H1 (cell line): ENCODE measurements at regions not wholly inside any gene's neighbourhood (a gene's known extent, or its start where the extent isn't known, plus 50 kb on each side); places are given as distances from the start of the nearest gene placed in this dataset.

Experiments used
- CTCF ChIA-PET: fragments of 300-600 bp; sonication (Branson Sonifier 250); formaldehyde crosslinking; loops from one replicate; lab custom pipeline; 2021; ENCODE audit not compliant: partially characterized antibody; lab: Charles Lee
- POLR2A ChIA-PET: fragments of 300-600 bp; sonication (Branson Sonifier 250); formaldehyde crosslinking; loops from one replicate; lab custom pipeline; 2021; ENCODE audit warnings: inconsistent platforms; ENCODE audit not compliant: partially characterized antibody; lab: Charles Lee
- DNase-seq, 2 experiments: peaks; one replicate each; pipeline versions ENCODE4 v3.0.0 to v3.0.0-alpha.2; 2010 to 2022; ENCODE audit warnings: low spot score in 2 of 2, low read depth in 1 of 2, mixed read lengths in 1 of 2
- FAIRE-seq: peaks from 2 replicates; lab custom pipeline; 2011; peaks lifted over from hg19 to GRCh38; lab: Jason Lieb, UNC
- H2AFZ ChIP-seq: 2 replicates; pipeline ENCODE4 v1.8.1; 2012; ENCODE audit warnings: low read length, inconsistent platforms
- H2AK5ac ChIP-seq: 2 replicates; pipeline ENCODE4 v1.6.1; 2013; ENCODE audit warnings: low read depth, low read length
- H2BK120ac ChIP-seq: replicated peaks from 2 replicates; pipeline ENCODE3; 2013; ENCODE audit warnings: low read depth, low read length, inconsistent platforms
- H2BK12ac ChIP-seq: 2 replicates; pipeline ENCODE4 v1.6.1; 2013; ENCODE audit warnings: low read depth, low read length
- H2BK15ac ChIP-seq: 2 replicates; pipeline ENCODE4 v1.6.1; 2013; ENCODE audit warnings: low read length
- H2BK20ac ChIP-seq: 2 replicates; pipeline ENCODE4 v1.6.1; 2013; ENCODE audit warnings: low read length
- H2BK5ac ChIP-seq: 2 replicates; pipeline ENCODE4 v1.6.1; 2013; ENCODE audit warnings: low read depth, low read length
- H3K14ac ChIP-seq: 2 replicates; pipeline ENCODE4 v1.6.1; 2013; ENCODE audit warnings: inconsistent platforms; ENCODE audit not compliant: insufficient read length
- H3K18ac ChIP-seq: 2 replicates; pipeline ENCODE4 v1.6.1; 2013; ENCODE audit warnings: low read length; ENCODE audit errors: extremely low read depth
- H3K23ac ChIP-seq: 2 replicates; pipeline ENCODE4 v1.6.1; 2013; ENCODE audit warnings: inconsistent platforms; ENCODE audit not compliant: insufficient read length
- H3K23me2 ChIP-seq: 2 replicates; pipeline ENCODE4 v1.6.1; 2013; ENCODE audit warnings: low read depth, low read length
- H3K27ac ChIP-seq: 2 replicates; pipeline ENCODE4 v1.6.1; 2011; ENCODE audit warnings: low read depth, low read length, inconsistent platforms
- H3K27me3 ChIP-seq, 4 experiments: replicated peaks in 1 of 4; 1 replicate in 1 of 4; 2 replicates in 3 of 4; pipeline versions ENCODE4 v1.6.1 to v1.8.1; 2011 to 2013; ENCODE audit warnings: low read length in 3 of 4, mild to moderate bottlenecking in 3 of 4, inconsistent platforms in 2 of 4, mixed read lengths in 2 of 4, moderate library complexity in 1 of 4; ENCODE audit not compliant: control insufficient read depth in 3 of 4, insufficient read depth in 3 of 4; ENCODE audit errors: extremely low read depth in 1 of 4
- H3K36me3 ChIP-seq, 4 experiments: 2 replicates each; pipeline versions ENCODE4 v1.6.1 to v1.8.1; 2011 to 2013; ENCODE audit warnings: mild to moderate bottlenecking in 4 of 4, low read length in 3 of 4, moderate library complexity in 2 of 4, control low read depth in 1 of 4, inconsistent platforms in 1 of 4; ENCODE audit not compliant: insufficient read depth in 4 of 4, control insufficient read depth in 2 of 4
- H3K4ac ChIP-seq: replicated peaks from 2 replicates; pipeline ENCODE3; 2013; ENCODE audit warnings: low read length, low read depth, mixed read lengths, inconsistent platforms; ENCODE audit not compliant: insufficient read length
- H3K4me1 ChIP-seq, 4 experiments: replicated peaks in 1 of 4; 1 replicate in 1 of 4; 2 replicates in 3 of 4; pipeline versions ENCODE4 v1.6.1 to v1.8.1; 2011 to 2013; ENCODE audit warnings: low read length in 3 of 4, inconsistent platforms in 2 of 4, mixed read lengths in 1 of 4; ENCODE audit not compliant: insufficient read depth in 4 of 4, control insufficient read depth in 3 of 4
- H3K4me2 ChIP-seq, 2 experiments: 2 replicates each; pipeline versions ENCODE4 v1.6.1 to v1.8.1; 2011 to 2013; ENCODE audit warnings: low read depth in 2 of 2, low read length in 2 of 2, control low read depth in 1 of 2, inconsistent platforms in 1 of 2, mild to moderate bottlenecking in 1 of 2; ENCODE audit not compliant: insufficient read depth in 1 of 2
- H3K4me3 ChIP-seq, 4 experiments: fragments of 200-600, 300-600 bp in 1 of 4; sonication (generic), shearing (Covaris generic), sonication (Bioruptor Twin) in 1 of 4; 2 replicates each; pipeline versions ENCODE4 v1.5.1 to v1.8.1; 2011 to 2016; ENCODE audit warnings: low read length in 4 of 4, low read depth in 3 of 4, control low read depth in 2 of 4, inconsistent platforms in 2 of 4, mild to moderate bottlenecking in 2 of 4, mixed read lengths in 1 of 4, moderate library complexity in 1 of 4; ENCODE audit not compliant: insufficient read depth in 2 of 4; ENCODE audit errors: extremely low read depth in 1 of 4
- H3K56ac ChIP-seq: replicated peaks from 2 replicates; pipeline ENCODE3; 2013; ENCODE audit warnings: low read depth, mild to moderate bottlenecking, mixed read lengths, low read length, inconsistent platforms; ENCODE audit not compliant: insufficient read length
- H3K79me1 ChIP-seq: 2 replicates; pipeline ENCODE4 v1.6.1; 2013; ENCODE audit warnings: low read depth, low read length, control low read depth
- H3K79me2 ChIP-seq, 2 experiments: 2 replicates each; pipeline versions ENCODE4 v1.6.1 to v1.8.1; 2012 to 2013; ENCODE audit warnings: low read length in 2 of 2, mild to moderate bottlenecking in 2 of 2, inconsistent platforms in 1 of 2; ENCODE audit not compliant: insufficient read depth in 2 of 2, control insufficient read depth in 1 of 2
- H3K9ac ChIP-seq, 4 experiments: replicated peaks in 1 of 4; 1 replicate in 1 of 4; 2 replicates in 3 of 4; pipeline versions ENCODE4 v1.6.1 to v1.8.1; 2011 to 2013; ENCODE audit warnings: low read depth in 3 of 4, low read length in 3 of 4, control low read depth in 2 of 4, mild to moderate bottlenecking in 2 of 4, moderate library complexity in 2 of 4, inconsistent platforms in 1 of 4; ENCODE audit errors: extremely low read depth in 1 of 4
- H3K9me3 ChIP-seq, 2 experiments: 2 replicates each; pipeline versions ENCODE4 v1.6.1 to v1.8.1; 2012 to 2013; ENCODE audit warnings: mild to moderate bottlenecking in 2 of 2, moderate library complexity in 2 of 2, control low read depth in 1 of 2, inconsistent platforms in 1 of 2, low read depth in 1 of 2, low read length in 1 of 2, mixed read lengths in 1 of 2; ENCODE audit not compliant: insufficient read depth in 2 of 2
- H4K20me1 ChIP-seq, 2 experiments: replicated peaks in 1 of 2; 2 replicates each; pipeline versions ENCODE3 to v1.8.1; 2011 to 2013; ENCODE audit warnings: inconsistent platforms in 2 of 2, low read length in 2 of 2, mild to moderate bottlenecking in 1 of 2; ENCODE audit not compliant: insufficient read depth in 2 of 2, control insufficient read depth in 1 of 2
- H4K5ac ChIP-seq: 2 replicates; pipeline ENCODE4 v1.6.1; 2013; ENCODE audit warnings: low read length, low read depth, mixed read lengths, inconsistent platforms; ENCODE audit not compliant: insufficient read length
- H4K8ac ChIP-seq: 2 replicates; pipeline ENCODE4 v1.8.0; 2013; ENCODE audit warnings: mild to moderate bottlenecking, moderate library complexity, low read length, inconsistent platforms; ENCODE audit not compliant: insufficient read depth; ENCODE audit errors: extremely low read depth
- H4K91ac ChIP-seq: replicated peaks from 2 replicates; pipeline ENCODE3; 2013; ENCODE audit warnings: low read length, mixed read lengths, inconsistent platforms; ENCODE audit not compliant: insufficient read length
- WGBS, 2 experiments: shearing (Covaris generic) in 1 of 2; methylation state at CpG; one replicate each; pipeline versions ENCODE4 v1.1.6 to v1.1.7; 2013 to 2015; ENCODE audit warnings: low lambda C conversion rate in 2 of 2, mixed read lengths in 2 of 2, inconsistent platforms in 1 of 2, low coverage in 1 of 2, missing lambda C conversion rate in 1 of 2; ENCODE audit not compliant: insufficient replicate concordance in 2 of 2, insufficient coverage in 1 of 2, insufficient read length in 1 of 2; ENCODE audit errors: extremely low coverage in 1 of 2, missing lambda C conversion rate in 1 of 2; 5-methylcytosine and 5-hydroxymethylcytosine counted together

GRCh38 chr18:23337599-23338444 is 115.3 kb upstream of the RIOK3 start:
- H3K4me3 ChIP-seq, result no peak overlapping the region
- peaks cover 1% of the 10 kb centered on the region; the same call in 1 of the 2 replicates for H3K23me2 ChIP-seq
- ChIA-PET CTCF (interaction anchor here (0.6 to 0.7 kb wide), 2 partner anchors 16 to 126 kb away, joined by 3 read pairs; no protein-coding TSS in a partner anchor), POLR2A (no interaction called here)
- WGBS, 2 experiments, result 89% methylated on average over 3 of the region's 3 CpGs; no CpG with 5 or more reads in 1 of the 2 experiments
- no peak overlapping the region for H2BK12ac ChIP-seq
- no peak overlapping the region for H2BK20ac ChIP-seq
- no peaks in the 10 kb centered on the region for H3K4me1 ChIP-seq
- H3K4ac ChIP-seq, result no peak overlapping the region
- no peak overlapping the region for H3K18ac ChIP-seq
- no peak overlapping the region for H2BK120ac ChIP-seq
- no peak overlapping the region for H4K91ac ChIP-seq
- no peaks in the 10 kb centered on the region for H4K20me1 ChIP-seq
- no peak overlapping the region for H2BK5ac ChIP-seq
- no peak overlapping the region for H3K14ac ChIP-seq
- no peaks in the 10 kb centered on the region for H3K79me1 ChIP-seq
- no peak overlapping the region for H3K27ac ChIP-seq
- H3K9me3 ChIP-seq, result no peaks in the 10 kb centered on the region
- H3K27me3 ChIP-seq, result no peaks in the 10 kb centered on the region
- no peak overlapping the region for H3K9ac ChIP-seq
- H3K56ac ChIP-seq, result no peak overlapping the region
- no peak overlapping the region for H2AK5ac ChIP-seq
- no peak overlapping the region for H2BK15ac ChIP-seq
- no peak overlapping the region for H3K23ac ChIP-seq
- no peak overlapping the region for H2AFZ ChIP-seq
- H4K5ac ChIP-seq, result no peak overlapping the region
- no peak overlapping the region for H3K4me2 ChIP-seq
- H3K79me2 ChIP-seq, result no peaks in the 10 kb centered on the region
- H4K8ac ChIP-seq, result no peak overlapping the region
- no peak for FAIRE-seq
- DNase-seq, result no peak
- H3K36me3 ChIP-seq, result no peaks in the 10 kb centered on the region
